ENCODE measurements at regions not wholly inside any gene's neighbourhood (a gene's known extent, or its start where the extent isn't known, plus 50 kb on each side); places are given as distances from the start of the nearest gene placed in this dataset.

DNA sequence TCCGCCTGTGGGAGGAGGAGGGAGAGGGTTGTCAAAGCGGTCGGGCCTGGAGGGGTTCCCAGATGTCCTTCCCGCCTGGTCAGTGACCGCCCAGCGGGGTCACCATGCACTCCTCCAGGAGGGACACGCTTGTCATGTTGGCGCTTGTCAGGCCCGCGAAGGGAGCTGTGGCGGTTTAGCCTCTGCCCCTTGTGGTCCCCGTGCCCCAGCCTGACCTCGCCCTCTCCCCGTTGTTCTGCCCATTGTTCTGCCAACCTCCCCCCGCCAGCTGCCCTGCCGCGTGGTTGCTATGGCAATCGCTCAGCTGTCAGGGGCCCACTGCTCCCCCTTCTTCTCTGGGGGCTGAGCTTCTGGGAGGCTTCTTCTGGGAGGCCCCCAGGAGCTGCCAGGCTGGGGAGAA is 146.4 kb upstream of the CIBAR2 start:
- no peak for DNase-seq (ENCODE audit: low read depth)
- Histone ChIP-seq H3K4me1 (ENCODE audit: control insufficient read depth, insufficient read depth, low read length) (peaks cover 13% of the 10 kb centered on the region), H3K4me3 (ENCODE audit: low read length) (no peak overlapping the region), H3K27me3 (replicated peaks; ENCODE audit: control insufficient read depth, insufficient read depth, low read length) (no peaks in the 10 kb centered on the region), H3K9me3 (ENCODE audit: control insufficient read depth, low read length) (no peaks in the 10 kb centered on the region), H3K9ac (ENCODE audit: low read length) (no peak overlapping the region), H3K36me3 (ENCODE audit: control insufficient read depth, insufficient read depth, low read length, severe bottlenecking) (no peaks in the 10 kb centered on the region)

DNA sequence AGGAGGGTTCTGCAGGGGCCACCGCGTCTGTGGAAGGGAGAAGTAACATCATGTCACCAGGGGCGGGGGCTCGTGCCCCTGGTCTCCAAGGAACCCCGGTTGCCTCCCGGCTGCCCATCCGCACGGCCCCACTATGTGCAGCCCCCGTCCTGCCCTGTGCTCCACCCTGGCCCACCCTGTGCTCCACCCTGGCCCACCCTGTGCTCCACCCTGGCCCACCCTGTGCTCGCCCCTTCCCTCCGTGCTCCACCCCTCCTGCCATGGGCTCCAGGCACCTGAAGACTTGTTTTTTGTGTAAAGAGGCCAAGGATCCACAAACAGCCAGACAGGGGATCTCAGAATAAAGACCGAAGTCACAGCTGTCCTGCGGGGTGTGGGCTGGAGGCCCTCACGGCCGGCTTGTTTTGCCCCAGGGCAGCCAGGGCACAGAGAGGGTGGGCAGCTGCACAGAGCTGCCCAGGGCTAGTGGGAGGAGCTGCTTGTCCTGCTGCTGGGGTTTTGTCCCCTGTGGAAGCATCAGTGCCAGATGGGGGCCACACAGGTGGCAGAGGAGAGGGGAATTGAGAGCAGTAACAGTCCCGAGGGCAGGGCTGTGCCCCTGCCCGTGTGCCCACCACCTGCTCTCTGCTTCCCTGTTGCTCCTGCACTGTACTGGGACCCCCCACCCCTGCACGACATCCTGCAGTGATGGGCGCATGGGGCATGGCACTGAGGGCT is 147.0 kb upstream of the CIBAR2 start:
- DNase-seq (ENCODE audit: low read depth), result no peak
- H3K9ac ChIP-seq (ENCODE audit: low read length), result no peak overlapping the region
- H3K27me3 ChIP-seq (replicated peaks; ENCODE audit: control insufficient read depth, insufficient read depth, low read length), result no peaks in the 10 kb centered on the region
- H3K4me3 ChIP-seq (ENCODE audit: low read length), result no peak overlapping the region
- H3K4me1 ChIP-seq (ENCODE audit: control insufficient read depth, insufficient read depth, low read length), result peaks cover 7% of the 10 kb centered on the region
- H3K9me3 ChIP-seq (ENCODE audit: control insufficient read depth, low read length), result no peaks in the 10 kb centered on the region
- H3K36me3 ChIP-seq (ENCODE audit: control insufficient read depth, insufficient read depth, low read length, severe bottlenecking), result no peaks in the 10 kb centered on the region

DNA sequence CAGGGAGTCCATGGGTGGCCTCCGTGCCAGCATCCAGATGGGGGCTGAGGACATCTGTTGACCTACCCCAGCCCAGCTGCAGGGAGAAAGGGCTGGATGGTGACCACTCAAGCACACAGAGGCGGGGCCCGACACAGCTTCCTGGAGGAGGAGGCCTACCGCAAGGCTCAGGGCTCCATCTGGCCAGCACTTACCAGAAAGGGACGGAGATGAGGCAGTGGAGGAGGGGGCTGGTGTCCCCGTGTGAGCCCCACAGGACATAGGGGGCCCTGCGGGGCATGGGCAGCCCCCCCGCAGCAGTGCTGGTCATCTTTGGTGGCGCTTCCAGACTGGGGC is 147.5 kb upstream of the CIBAR2 start:
- Histone ChIP-seq H3K27me3 (replicated peaks; ENCODE audit: control insufficient read depth, insufficient read depth, low read length) (no peaks in the 10 kb centered on the region), H3K36me3 (ENCODE audit: control insufficient read depth, insufficient read depth, low read length, severe bottlenecking) (no peaks in the 10 kb centered on the region), H3K4me1 (ENCODE audit: control insufficient read depth, insufficient read depth, low read length) (peaks cover 7% of the 10 kb centered on the region), H3K9ac (ENCODE audit: low read length) (no peak overlapping the region), H3K4me3 (ENCODE audit: low read length) (no peak overlapping the region), H3K9me3 (ENCODE audit: control insufficient read depth, low read length) (no peaks in the 10 kb centered on the region)
- DNase-seq (ENCODE audit: low read depth), result no peak

DNA sequence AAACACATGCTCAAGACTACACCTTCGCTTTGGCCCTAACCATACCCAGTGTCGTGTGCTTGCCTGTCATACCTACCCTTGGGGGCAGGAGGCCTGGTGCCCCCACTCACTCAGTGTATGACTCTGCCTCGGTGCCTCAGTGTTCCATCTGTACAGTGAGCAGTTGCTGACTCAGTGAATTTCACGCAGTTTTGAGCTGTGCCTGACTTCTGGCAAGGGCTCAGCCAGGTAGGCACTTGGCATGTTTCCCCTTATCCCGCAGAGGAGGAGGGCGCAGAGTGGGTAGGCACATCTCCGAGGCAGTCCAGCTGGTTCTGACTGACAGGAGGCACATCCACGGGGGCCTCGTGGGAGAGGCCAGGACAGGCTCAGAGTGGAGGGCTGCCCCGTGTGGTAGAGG is 148.9 kb upstream of the CIBAR2 start:
- no peak overlapping the region for H3K9ac ChIP-seq (ENCODE audit: low read length)
- no peak overlapping the region for H3K4me3 ChIP-seq (ENCODE audit: low read length)
- no peaks in the 10 kb centered on the region for H3K36me3 ChIP-seq (ENCODE audit: control insufficient read depth, insufficient read depth, low read length, severe bottlenecking)
- no peaks in the 10 kb centered on the region for H3K9me3 ChIP-seq (ENCODE audit: control insufficient read depth, low read length)
- peaks cover 7% of the 10 kb centered on the region for H3K4me1 ChIP-seq (ENCODE audit: control insufficient read depth, insufficient read depth, low read length)
- no peak for DNase-seq (ENCODE audit: low read depth)
- no peaks in the 10 kb centered on the region for H3K27me3 ChIP-seq (replicated peaks; ENCODE audit: control insufficient read depth, insufficient read depth, low read length)

GRCh38 chr16:85261657-85262557 is 149.6 kb upstream of the CIBAR2 start:
- no peak overlapping the region for H3K9ac ChIP-seq (ENCODE audit: low read length)
- H3K9me3 ChIP-seq (ENCODE audit: control insufficient read depth, low read length), result no peaks in the 10 kb centered on the region
- no peak for DNase-seq (ENCODE audit: low read depth)
- peaks cover 7% of the 10 kb centered on the region for H3K4me1 ChIP-seq (ENCODE audit: control insufficient read depth, insufficient read depth, low read length)
- H3K4me3 ChIP-seq (ENCODE audit: low read length), result no peak overlapping the region
- H3K27me3 ChIP-seq (replicated peaks; ENCODE audit: control insufficient read depth, insufficient read depth, low read length), result no peaks in the 10 kb centered on the region
- no peaks in the 10 kb centered on the region for H3K36me3 ChIP-seq (ENCODE audit: control insufficient read depth, insufficient read depth, low read length, severe bottlenecking)

DNA sequence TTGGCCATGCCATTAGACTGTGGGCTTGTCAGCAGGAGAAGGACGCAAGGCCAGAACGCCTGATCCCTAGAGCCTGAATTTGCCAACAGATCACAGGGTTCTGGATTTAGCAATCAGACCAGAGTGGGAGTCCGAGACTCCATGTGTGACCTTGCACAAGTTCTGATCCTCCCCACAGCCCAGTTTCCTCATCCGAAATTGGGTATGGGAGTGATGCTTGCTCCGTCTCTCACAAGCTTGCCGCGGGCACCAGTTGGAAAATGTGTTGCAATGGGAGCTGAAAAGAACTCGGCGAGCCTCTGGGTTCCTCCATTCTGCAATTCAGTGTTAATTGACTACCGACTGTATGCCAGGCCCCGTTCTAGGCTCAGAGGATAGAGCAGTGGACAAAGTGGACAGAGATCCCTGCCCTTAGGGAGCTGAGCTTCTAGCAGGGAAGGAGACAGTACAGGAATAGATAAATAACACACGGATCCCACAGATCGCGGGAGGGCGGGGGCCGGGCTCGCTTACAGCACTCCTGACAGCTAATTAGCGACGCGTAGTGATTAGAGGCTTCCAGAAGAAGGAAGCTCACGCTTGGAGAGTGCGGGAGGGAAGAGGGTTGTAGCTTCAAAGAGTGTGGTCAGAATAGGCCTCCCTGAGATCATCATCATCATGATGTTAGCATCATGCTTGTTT is 150.4 kb upstream of the CIBAR2 start:
- Histone ChIP-seq H3K4me1 (ENCODE audit: control insufficient read depth, insufficient read depth, low read length) (peaks cover 7% of the 10 kb centered on the region), H3K9ac (ENCODE audit: low read length) (peak overlapping the region; percentile 25), H3K9me3 (ENCODE audit: control insufficient read depth, low read length) (no peaks in the 10 kb centered on the region), H3K36me3 (ENCODE audit: control insufficient read depth, insufficient read depth, low read length, severe bottlenecking) (no peaks in the 10 kb centered on the region), H3K4me3 (ENCODE audit: low read length) (no peak overlapping the region), H3K27me3 (replicated peaks; ENCODE audit: control insufficient read depth, insufficient read depth, low read length) (no peaks in the 10 kb centered on the region)
- DNase-seq (ENCODE audit: low read depth), result no peak

DNA sequence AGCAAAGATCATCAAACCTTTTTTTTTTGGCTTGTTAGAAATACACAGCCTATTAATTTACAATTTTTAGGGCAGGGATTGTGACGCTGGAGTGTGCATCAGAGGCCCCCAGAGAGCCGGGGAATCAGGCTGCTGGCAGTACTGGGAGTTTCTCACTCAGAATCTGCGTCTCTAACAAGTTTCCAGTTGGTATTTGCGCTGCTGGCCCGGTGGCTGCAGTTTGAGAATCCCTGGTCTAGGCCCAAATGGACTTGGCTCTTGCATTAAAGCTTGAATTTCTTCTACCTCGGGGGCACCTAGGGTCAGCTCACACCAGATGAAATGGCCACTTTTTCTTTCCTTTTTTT is 150.9 kb upstream of the CIBAR2 start:
- Histone ChIP-seq H3K4me3 (ENCODE audit: low read length) (no peak overlapping the region), H3K27me3 (replicated peaks; ENCODE audit: control insufficient read depth, insufficient read depth, low read length) (no peaks in the 10 kb centered on the region), H3K9me3 (ENCODE audit: control insufficient read depth, low read length) (no peaks in the 10 kb centered on the region), H3K4me1 (ENCODE audit: control insufficient read depth, insufficient read depth, low read length) (peaks cover 7% of the 10 kb centered on the region), H3K9ac (ENCODE audit: low read length) (peak overlapping the region; percentile 25), H3K36me3 (ENCODE audit: control insufficient read depth, insufficient read depth, low read length, severe bottlenecking) (no peaks in the 10 kb centered on the region)
- DNase-seq (ENCODE audit: low read depth), result no peak

DNA sequence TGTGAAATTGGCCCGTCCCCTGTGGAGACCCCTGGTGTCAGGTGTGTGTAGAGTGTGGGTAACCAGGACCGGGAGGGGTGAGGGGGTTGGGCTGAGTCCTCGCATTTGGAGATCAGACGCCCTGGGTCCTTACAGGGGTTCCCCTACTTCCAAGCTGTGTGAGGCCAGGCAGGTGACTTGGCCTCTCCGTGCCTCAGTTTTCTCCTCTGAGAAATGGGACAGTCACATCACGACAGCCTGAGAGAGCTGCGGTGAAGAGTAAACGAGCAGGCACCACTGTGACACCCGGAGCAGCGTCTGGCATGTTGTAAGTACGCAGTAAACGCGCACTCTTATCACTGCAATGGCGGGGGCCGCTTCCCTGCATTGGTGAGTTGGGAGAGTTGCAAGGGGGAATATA is 152.5 kb upstream of the CIBAR2 start:
- peaks cover 7% of the 10 kb centered on the region for H3K4me1 ChIP-seq (ENCODE audit: control insufficient read depth, insufficient read depth, low read length)
- no peak overlapping the region for H3K4me3 ChIP-seq (ENCODE audit: low read length)
- no peaks in the 10 kb centered on the region for H3K27me3 ChIP-seq (replicated peaks; ENCODE audit: control insufficient read depth, insufficient read depth, low read length)
- H3K36me3 ChIP-seq (ENCODE audit: control insufficient read depth, insufficient read depth, low read length, severe bottlenecking), result no peaks in the 10 kb centered on the region
- no peak overlapping the region for H3K9ac ChIP-seq (ENCODE audit: low read length)
- DNase-seq (ENCODE audit: low read depth), result no peak
- H3K9me3 ChIP-seq (ENCODE audit: control insufficient read depth, low read length), result no peaks in the 10 kb centered on the region

DNA sequence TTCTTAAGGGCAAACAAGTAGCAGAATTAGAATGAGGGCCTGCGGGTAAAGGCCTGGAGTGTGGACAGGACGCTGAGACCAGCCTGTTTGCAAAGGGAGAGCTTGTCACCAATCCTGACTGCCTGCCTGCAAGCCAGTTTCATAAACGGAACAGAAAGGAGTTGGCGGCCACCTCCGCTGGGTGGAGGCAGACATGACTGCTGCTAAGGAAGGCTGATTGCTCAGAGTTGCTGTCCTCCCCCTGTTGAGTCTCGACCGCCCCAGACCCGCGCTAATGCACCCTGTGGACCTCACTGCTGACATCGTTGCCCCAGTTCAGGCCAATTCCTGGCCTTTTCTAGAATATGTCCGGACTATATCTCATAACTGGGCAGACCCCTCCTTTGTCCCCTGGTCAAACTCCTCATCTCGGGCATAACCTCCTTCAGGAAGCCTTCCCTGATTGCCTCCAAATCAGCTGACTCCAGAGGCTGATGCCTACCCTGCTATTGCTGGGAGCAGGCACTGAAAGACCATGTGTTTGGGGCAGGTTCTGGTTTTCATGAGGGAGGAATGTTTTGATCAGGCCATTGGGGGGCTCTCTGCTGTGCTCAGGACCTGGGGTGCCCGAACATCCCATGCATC is 153.0 kb upstream of the CIBAR2 start:
- H3K36me3 ChIP-seq (ENCODE audit: control insufficient read depth, insufficient read depth, low read length, severe bottlenecking), result no peaks in the 10 kb centered on the region
- no peaks in the 10 kb centered on the region for H3K9me3 ChIP-seq (ENCODE audit: control insufficient read depth, low read length)
- peaks cover 7% of the 10 kb centered on the region for H3K4me1 ChIP-seq (ENCODE audit: control insufficient read depth, insufficient read depth, low read length)
- H3K4me3 ChIP-seq (ENCODE audit: low read length), result no peak overlapping the region
- H3K9ac ChIP-seq (ENCODE audit: low read length), result no peak overlapping the region
- H3K27me3 ChIP-seq (replicated peaks; ENCODE audit: control insufficient read depth, insufficient read depth, low read length), result no peaks in the 10 kb centered on the region
- DNase-seq (ENCODE audit: low read depth), result no peak

GRCh38 chr16:85265810-85266209 is 153.5 kb upstream of the CIBAR2 start:
- DNase-seq (ENCODE audit: low read depth), result no peak
- peaks cover 7% of the 10 kb centered on the region for H3K4me1 ChIP-seq (ENCODE audit: control insufficient read depth, insufficient read depth, low read length)
- no peak overlapping the region for H3K4me3 ChIP-seq (ENCODE audit: low read length)
- no peaks in the 10 kb centered on the region for H3K27me3 ChIP-seq (replicated peaks; ENCODE audit: control insufficient read depth, insufficient read depth, low read length)
- H3K36me3 ChIP-seq (ENCODE audit: control insufficient read depth, insufficient read depth, low read length, severe bottlenecking), result no peaks in the 10 kb centered on the region
- no peaks in the 10 kb centered on the region for H3K9me3 ChIP-seq (ENCODE audit: control insufficient read depth, low read length)
- H3K9ac ChIP-seq (ENCODE audit: low read length), result no peak overlapping the region

DNA sequence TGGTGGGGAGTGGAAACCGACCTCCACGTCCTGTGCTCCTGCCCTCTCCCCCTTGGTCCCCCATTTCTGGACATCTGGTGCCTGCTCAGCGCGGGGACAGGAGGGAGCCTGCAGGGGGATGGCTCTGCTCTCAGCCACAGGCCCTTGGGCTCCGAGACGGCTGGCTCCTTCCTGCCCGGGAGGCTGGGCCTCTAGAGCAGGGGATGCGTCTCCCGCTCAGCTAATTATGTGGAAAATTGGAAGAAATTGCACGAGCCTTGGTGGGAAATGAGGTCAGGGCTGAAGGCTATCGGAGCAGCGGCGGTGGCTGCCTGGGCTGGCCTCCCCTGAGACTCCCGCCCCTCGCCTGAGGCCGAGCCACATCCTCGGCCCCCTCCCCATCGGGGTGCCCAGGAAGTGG is 154.6 kb upstream of the CIBAR2 start:
- H3K9ac ChIP-seq (ENCODE audit: low read length), result no peak overlapping the region
- no peak for DNase-seq (ENCODE audit: low read depth)
- no peaks in the 10 kb centered on the region for H3K36me3 ChIP-seq (ENCODE audit: control insufficient read depth, insufficient read depth, low read length, severe bottlenecking)
- H3K4me1 ChIP-seq (ENCODE audit: control insufficient read depth, insufficient read depth, low read length), result peaks cover 7% of the 10 kb centered on the region
- H3K27me3 ChIP-seq (replicated peaks; ENCODE audit: control insufficient read depth, insufficient read depth, low read length), result no peaks in the 10 kb centered on the region
- no peak overlapping the region for H3K4me3 ChIP-seq (ENCODE audit: low read length)
- H3K9me3 ChIP-seq (ENCODE audit: control insufficient read depth, low read length), result no peaks in the 10 kb centered on the region

Measured in adipocyte (in vitro differentiated cells).